ENCODE measurements at regions not wholly inside any gene's neighbourhood (a gene's known extent, or its start where the extent isn't known, plus 50 kb on each side); places are given as distances from the start of the nearest gene placed in this dataset.

GRCh38 chr3:87069021-87069420 is 78.1 kb upstream of the VGLL3 start:
- no peak for DNase-seq (ENCODE audit: low spot score)
- Histone ChIP-seq H3K23ac (ENCODE audit: low read depth, low read length, poor library complexity) (no peak overlapping the region), H3K4me1 (ENCODE audit: control insufficient read depth in 2 of 2, insufficient read depth in 1 of 2, low read depth in 1 of 2, low read length in 2 of 2) (no peaks in the 10 kb centered on the region), H3K4ac (ENCODE audit: low read length) (no peak overlapping the region), H2BK15ac (ENCODE audit: low read length) (no peak overlapping the region), H2BK12ac (ENCODE audit: low read length) (no peak overlapping the region), H4K91ac (ENCODE audit: low read depth, low read length, poor library complexity) (no peak overlapping the region), H3K27me3 (ENCODE audit: control insufficient read depth in 3 of 3, insufficient read depth in 3 of 3, low read depth in 1 of 3, low read length in 3 of 3) (peaks cover 0 to 3% (median 0%) of the 10 kb centered on the region in 3 experiments), H2AK5ac (ENCODE audit: low read depth, low read length) (no peak overlapping the region), H3K4me3 (ENCODE audit: low read length in 2 of 2) (no peak overlapping the region), H3K9ac (ENCODE audit: low read depth, low read length, poor library complexity) (no peak overlapping the region), H3K27ac (replicated peaks; ENCODE audit: low read length) (no peak overlapping the region), H4K8ac (ENCODE audit: low read depth, low read length) (no peak overlapping the region), H3K36me3 (replicated peaks in 1 of 2; ENCODE audit: control insufficient read depth in 2 of 2, insufficient read depth in 2 of 2, low read length in 2 of 2) (no peaks in the 10 kb centered on the region), H3K4me2 (ENCODE audit: insufficient read depth, low read length, poor library complexity, severe bottlenecking) (no peak overlapping the region), H3K18ac (ENCODE audit: low read length) (no peak overlapping the region), H3K14ac (ENCODE audit: low read length) (no peak overlapping the region), H3K9me3 (replicated peaks in 1 of 2; ENCODE audit: control insufficient read depth in 2 of 2, insufficient read depth in 1 of 2, low read depth in 1 of 2, low read length in 2 of 2) (no peaks in the 10 kb centered on the region), H2BK5ac (ENCODE audit: low read length) (no peak overlapping the region), H2AFZ (ENCODE audit: low read length) (no peak overlapping the region), H2BK120ac (ENCODE audit: low read depth, low read length) (no peak overlapping the region), H3K79me1 (ENCODE audit: low read depth, low read length) (no peaks in the 10 kb centered on the region)
- WGBS, 2 donors (ENCODE audit: extremely low coverage in 2 of 2, insufficient read length in 2 of 2, insufficient replicate concordance in 1 of 2) = no CpG with 5 or more reads among the region's 5 CpGs

- no peak overlapping the region for H3K14ac ChIP-seq (ENCODE audit: low read length)
- WGBS, 2 donors (ENCODE audit: extremely low coverage in 2 of 2, insufficient read length in 2 of 2, insufficient replicate concordance in 1 of 2) = no CpG with 5 or more reads among the region's 3 CpGs
These were observed 71.7 kb upstream of the VGLL3 start for GRCh38 chr3:87062685-87063084.

GRCh38 chr3:87057474-87057873 is 66.5 kb upstream of the VGLL3 start:
- no peak overlapping the region for H2AFZ ChIP-seq (ENCODE audit: low read length)
- no peak for DNase-seq (ENCODE audit: low spot score)
- H3K9ac ChIP-seq (ENCODE audit: low read depth, low read length, poor library complexity) = no peak overlapping the region
- no peak overlapping the region for H3K27ac ChIP-seq (replicated peaks; ENCODE audit: low read length)
- H3K79me1 ChIP-seq (ENCODE audit: low read depth, low read length) = no peaks in the 10 kb centered on the region
- no peak overlapping the region for H2BK12ac ChIP-seq (ENCODE audit: low read length)
- no peak overlapping the region for H3K18ac ChIP-seq (ENCODE audit: low read length)
- H2AK5ac ChIP-seq (ENCODE audit: low read depth, low read length) = no peak overlapping the region
- H2BK5ac ChIP-seq (ENCODE audit: low read length) = no peak overlapping the region
- H3K9me3 ChIP-seq (replicated peaks in 1 of 2; ENCODE audit: control insufficient read depth in 2 of 2, insufficient read depth in 1 of 2, low read depth in 1 of 2, low read length in 2 of 2) = no peaks in the 10 kb centered on the region
- no peaks in the 10 kb centered on the region for H3K27me3 ChIP-seq (ENCODE audit: control insufficient read depth in 3 of 3, insufficient read depth in 3 of 3, low read depth in 1 of 3, low read length in 3 of 3)
- no peak overlapping the region for H3K4ac ChIP-seq (ENCODE audit: low read length)
- no peak overlapping the region for H2BK120ac ChIP-seq (ENCODE audit: low read depth, low read length)
- no peak overlapping the region for H3K23ac ChIP-seq (ENCODE audit: low read depth, low read length, poor library complexity)
- H3K36me3 ChIP-seq (replicated peaks in 1 of 2; ENCODE audit: control insufficient read depth in 2 of 2, insufficient read depth in 2 of 2, low read length in 2 of 2) = no peaks in the 10 kb centered on the region
- H3K4me1 ChIP-seq (ENCODE audit: control insufficient read depth in 2 of 2, insufficient read depth in 1 of 2, low read depth in 1 of 2, low read length in 2 of 2) = no peaks in the 10 kb centered on the region
- H3K14ac ChIP-seq (ENCODE audit: low read length) = no peak overlapping the region
- H4K91ac ChIP-seq (ENCODE audit: low read depth, low read length, poor library complexity) = no peak overlapping the region
- no peak overlapping the region for H2BK15ac ChIP-seq (ENCODE audit: low read length)
- no peak overlapping the region for H3K4me3 ChIP-seq (ENCODE audit: low read length in 2 of 2)
- H3K4me2 ChIP-seq (ENCODE audit: insufficient read depth, low read length, poor library complexity, severe bottlenecking) = no peak overlapping the region
- H4K8ac ChIP-seq (ENCODE audit: low read depth, low read length) = no peak overlapping the region
- no CpG with 5 or more reads among the region's 1 CpG for WGBS, 2 donors (ENCODE audit: extremely low coverage in 2 of 2, insufficient read length in 2 of 2, insufficient replicate concordance in 1 of 2)

More at GRCh38 chr3:87062685-87063084, 71.7 kb upstream of the VGLL3 start:
- Histone ChIP-seq H3K18ac (ENCODE audit: low read length) (no peak overlapping the region), H2BK12ac (ENCODE audit: low read length) (no peak overlapping the region), H2BK5ac (ENCODE audit: low read length) (no peak overlapping the region), H2AFZ (ENCODE audit: low read length) (no peak overlapping the region), H3K79me1 (ENCODE audit: low read depth, low read length) (no peaks in the 10 kb centered on the region), H3K23ac (ENCODE audit: low read depth, low read length, poor library complexity) (no peak overlapping the region), H3K4me2 (ENCODE audit: insufficient read depth, low read length, poor library complexity, severe bottlenecking) (no peak overlapping the region), H3K4ac (ENCODE audit: low read length) (no peak overlapping the region), H4K8ac (ENCODE audit: low read depth, low read length) (no peak overlapping the region), H3K9me3 (replicated peaks in 1 of 2; ENCODE audit: control insufficient read depth in 2 of 2, insufficient read depth in 1 of 2, low read depth in 1 of 2, low read length in 2 of 2) (no peaks in the 10 kb centered on the region), H3K27ac (replicated peaks; ENCODE audit: low read length) (no peak overlapping the region), H3K4me1 (ENCODE audit: control insufficient read depth in 2 of 2, insufficient read depth in 1 of 2, low read depth in 1 of 2, low read length in 2 of 2) (no peaks in the 10 kb centered on the region), H4K91ac (ENCODE audit: low read depth, low read length, poor library complexity) (no peak overlapping the region), H3K36me3 (replicated peaks in 1 of 2; ENCODE audit: control insufficient read depth in 2 of 2, insufficient read depth in 2 of 2, low read length in 2 of 2) (no peaks in the 10 kb centered on the region), H2BK15ac (ENCODE audit: low read length) (no peak overlapping the region), H2AK5ac (ENCODE audit: low read depth, low read length) (no peak overlapping the region), H3K27me3 (ENCODE audit: control insufficient read depth in 3 of 3, insufficient read depth in 3 of 3, low read depth in 1 of 3, low read length in 3 of 3) (peaks cover 0 to 3% (median 0%) of the 10 kb centered on the region in 3 experiments), H3K4me3 (ENCODE audit: low read length in 2 of 2) (no peak overlapping the region), H2BK120ac (ENCODE audit: low read depth, low read length) (no peak overlapping the region), H3K9ac (ENCODE audit: low read depth, low read length, poor library complexity) (no peak overlapping the region)
- DNase-seq (ENCODE audit: low spot score) = no peak

- no peaks in the 10 kb centered on the region for H3K27me3 ChIP-seq (ENCODE audit: control insufficient read depth in 3 of 3, insufficient read depth in 3 of 3, low read depth in 1 of 3, low read length in 3 of 3)
- no peak overlapping the region for H3K4me3 ChIP-seq (ENCODE audit: low read length in 2 of 2)
- no peak overlapping the region for H2AK5ac ChIP-seq (ENCODE audit: low read depth, low read length)
- no peak overlapping the region for H3K4ac ChIP-seq (ENCODE audit: low read length)
- no peak overlapping the region for H2BK15ac ChIP-seq (ENCODE audit: low read length)
- no peaks in the 10 kb centered on the region for H3K4me1 ChIP-seq (ENCODE audit: control insufficient read depth in 2 of 2, insufficient read depth in 1 of 2, low read depth in 1 of 2, low read length in 2 of 2)
- no peak overlapping the region for H3K18ac ChIP-seq (ENCODE audit: low read length)
- no peak overlapping the region for H2BK120ac ChIP-seq (ENCODE audit: low read depth, low read length)
- no peaks in the 10 kb centered on the region for H3K79me1 ChIP-seq (ENCODE audit: low read depth, low read length)
- H3K9me3 ChIP-seq (replicated peaks in 1 of 2; ENCODE audit: control insufficient read depth in 2 of 2, insufficient read depth in 1 of 2, low read depth in 1 of 2, low read length in 2 of 2) = no peaks in the 10 kb centered on the region
- no peak overlapping the region for H3K9ac ChIP-seq (ENCODE audit: low read depth, low read length, poor library complexity)
- H4K8ac ChIP-seq (ENCODE audit: low read depth, low read length) = no peak overlapping the region
- H2AFZ ChIP-seq (ENCODE audit: low read length) = no peak overlapping the region
- H2BK12ac ChIP-seq (ENCODE audit: low read length) = no peak overlapping the region
- H3K4me2 ChIP-seq (ENCODE audit: insufficient read depth, low read length, poor library complexity, severe bottlenecking) = no peak overlapping the region
- no peaks in the 10 kb centered on the region for H3K36me3 ChIP-seq (replicated peaks in 1 of 2; ENCODE audit: control insufficient read depth in 2 of 2, insufficient read depth in 2 of 2, low read length in 2 of 2)
- H4K91ac ChIP-seq (ENCODE audit: low read depth, low read length, poor library complexity) = no peak overlapping the region
- no peak overlapping the region for H3K14ac ChIP-seq (ENCODE audit: low read length)
- H2BK5ac ChIP-seq (ENCODE audit: low read length) = no peak overlapping the region
- H3K23ac ChIP-seq (ENCODE audit: low read depth, low read length, poor library complexity) = no peak overlapping the region
- H3K27ac ChIP-seq (replicated peaks; ENCODE audit: low read length) = no peak overlapping the region
- no peak for DNase-seq (ENCODE audit: low spot score)
These were observed 62.6 kb upstream of the VGLL3 start for GRCh38 chr3:87053553-87053952.

Data from neuronal stem cell (in vitro differentiated cells).